Glutamatergic neuron (in vitro differentiated cells): ENCODE measurements at regions not wholly inside any gene's neighbourhood (a gene's known extent, or its start where the extent isn't known, plus 50 kb on each side); places are given as distances from the start of the nearest gene placed in this dataset.

Source experiments
- DNase-seq: peaks from one replicate; pipeline ENCODE4 v3.0.0; 2022
- H3K27ac Mint-ChIP-seq: one replicate; pipeline ENCODE4 v1.8.0; 2020; ENCODE audit warnings: mild to moderate bottlenecking, mixed read lengths, inconsistent platforms; ENCODE audit not compliant: unreplicated experiment
- H3K27me3 Mint-ChIP-seq: one replicate; pipeline ENCODE4 v1.8.0; 2020; ENCODE audit warnings: mild to moderate bottlenecking, moderate library complexity, mixed read lengths, inconsistent platforms; ENCODE audit not compliant: unreplicated experiment
- H3K36me3 Mint-ChIP-seq: one replicate; pipeline ENCODE4 v1.8.0; 2020; ENCODE audit warnings: mild to moderate bottlenecking, mixed read lengths, inconsistent platforms; ENCODE audit not compliant: unreplicated experiment
- H3K4me1 Mint-ChIP-seq: one replicate; pipeline ENCODE4 v1.8.0; 2020; ENCODE audit warnings: mild to moderate bottlenecking, low read depth, mixed read lengths, inconsistent platforms; ENCODE audit not compliant: unreplicated experiment
- H3K4me3 Mint-ChIP-seq: one replicate; pipeline ENCODE4 v1.8.0; 2020; ENCODE audit warnings: mild to moderate bottlenecking, mixed read lengths, inconsistent platforms; ENCODE audit not compliant: unreplicated experiment
- H3K9me3 Mint-ChIP-seq: one replicate; pipeline ENCODE4 v1.8.0; 2020; ENCODE audit warnings: mild to moderate bottlenecking, moderate library complexity, mixed read lengths, inconsistent platforms; ENCODE audit not compliant: unreplicated experiment
- TF ChIP-seq, protein P1 (sequence below): fragments of 200-600 bp; sonication (generic); IDR thresholded peaks from one replicate; pipeline ENCODE4 v1.5.0; 2021; ENCODE audit not compliant: partially characterized antibody, unreplicated experiment

DNA sequence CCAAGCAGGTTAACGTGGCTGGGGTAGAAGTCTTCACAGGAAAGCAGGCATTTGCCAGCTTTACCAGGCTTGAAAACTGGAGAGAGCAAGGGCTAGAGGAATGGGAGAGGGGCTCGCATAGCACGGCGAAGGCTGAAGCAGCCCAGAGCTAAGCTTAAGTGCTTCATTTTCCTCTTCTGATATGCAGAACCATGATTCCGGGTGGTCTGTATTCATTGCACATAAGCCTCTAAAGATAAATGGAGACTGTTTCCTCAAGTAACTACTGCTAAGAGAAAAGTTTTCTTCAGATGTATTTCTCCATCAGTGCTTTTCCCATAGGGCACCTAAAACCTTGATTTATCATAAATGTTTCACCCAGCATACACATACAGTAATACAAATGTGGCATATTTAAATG, 414.1 kb downstream of the MLLT3 start:
- H3K36me3 Mint-ChIP-seq, result no peaks in the 10 kb centered on the region
- H3K9me3 Mint-ChIP-seq, result no peaks in the 10 kb centered on the region
- no peaks in the 10 kb centered on the region for H3K27me3 Mint-ChIP-seq
- DNase-seq, result no peak
- TF ChIP-seq, protein P1, sequence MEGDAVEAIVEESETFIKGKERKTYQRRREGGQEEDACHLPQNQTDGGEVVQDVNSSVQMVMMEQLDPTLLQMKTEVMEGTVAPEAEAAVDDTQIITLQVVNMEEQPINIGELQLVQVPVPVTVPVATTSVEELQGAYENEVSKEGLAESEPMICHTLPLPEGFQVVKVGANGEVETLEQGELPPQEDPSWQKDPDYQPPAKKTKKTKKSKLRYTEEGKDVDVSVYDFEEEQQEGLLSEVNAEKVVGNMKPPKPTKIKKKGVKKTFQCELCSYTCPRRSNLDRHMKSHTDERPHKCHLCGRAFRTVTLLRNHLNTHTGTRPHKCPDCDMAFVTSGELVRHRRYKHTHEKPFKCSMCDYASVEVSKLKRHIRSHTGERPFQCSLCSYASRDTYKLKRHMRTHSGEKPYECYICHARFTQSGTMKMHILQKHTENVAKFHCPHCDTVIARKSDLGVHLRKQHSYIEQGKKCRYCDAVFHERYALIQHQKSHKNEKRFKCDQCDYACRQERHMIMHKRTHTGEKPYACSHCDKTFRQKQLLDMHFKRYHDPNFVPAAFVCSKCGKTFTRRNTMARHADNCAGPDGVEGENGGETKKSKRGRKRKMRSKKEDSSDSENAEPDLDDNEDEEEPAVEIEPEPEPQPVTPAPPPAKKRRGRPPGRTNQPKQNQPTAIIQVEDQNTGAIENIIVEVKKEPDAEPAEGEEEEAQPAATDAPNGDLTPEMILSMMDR, result no peak
- H3K27ac Mint-ChIP-seq, result no peak overlapping the region
- H3K4me3 Mint-ChIP-seq, result no peak overlapping the region
- H3K4me1 Mint-ChIP-seq, result no peaks in the 10 kb centered on the region

DNA sequence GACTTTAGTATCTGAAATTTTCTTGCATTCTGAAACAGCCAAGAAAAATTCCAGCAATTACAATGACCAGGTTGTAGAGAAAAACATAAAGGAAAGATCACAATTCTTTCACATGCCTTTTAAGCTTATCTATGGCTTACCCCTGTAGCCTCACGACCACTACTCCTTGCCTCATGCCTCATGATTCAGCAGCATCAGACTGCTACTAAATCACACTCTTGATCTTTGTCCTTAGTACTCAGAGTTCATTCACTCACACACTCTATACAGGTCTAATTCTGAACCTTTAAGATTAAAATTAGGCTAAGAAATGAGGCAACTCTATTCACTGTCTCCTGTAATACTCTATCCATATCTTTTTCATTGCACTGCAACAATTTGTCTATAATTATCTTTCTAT, 415.1 kb downstream of the MLLT3 start:
- Mint-ChIP-seq H3K4me1 (no peaks in the 10 kb centered on the region), H3K27ac (no peak overlapping the region), H3K36me3 (no peaks in the 10 kb centered on the region), H3K9me3 (no peaks in the 10 kb centered on the region), H3K27me3 (no peaks in the 10 kb centered on the region), H3K4me3 (no peak overlapping the region)
- DNase-seq, result no peak
- TF ChIP-seq, protein P1, result no peak

DNA sequence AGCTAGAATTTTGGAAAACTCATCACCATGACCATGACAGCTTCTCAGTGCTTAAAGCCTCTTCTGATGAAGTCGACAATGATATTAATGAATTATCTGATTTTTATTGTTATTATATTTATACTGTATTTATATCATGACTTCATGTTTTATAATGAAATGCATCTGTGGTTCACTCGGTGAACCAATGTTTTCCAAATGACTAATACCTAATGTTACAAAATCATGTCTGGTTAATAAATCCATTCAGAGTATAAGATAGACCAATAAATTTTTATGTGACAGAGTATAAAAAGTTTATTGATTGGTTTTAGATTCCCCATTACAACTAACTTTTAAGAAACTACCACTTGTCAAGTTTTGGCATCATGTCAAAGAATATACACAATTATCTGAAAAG, 416.5 kb downstream of the MLLT3 start:
- H3K4me1 Mint-ChIP-seq, result peaks cover 7% of the 10 kb centered on the region
- TF ChIP-seq, protein P1, result no peak
- H3K36me3 Mint-ChIP-seq, result no peaks in the 10 kb centered on the region
- no peak for DNase-seq
- H3K27me3 Mint-ChIP-seq, result no peaks in the 10 kb centered on the region
- H3K27ac Mint-ChIP-seq, result no peak overlapping the region
- H3K9me3 Mint-ChIP-seq, result no peaks in the 10 kb centered on the region
- H3K4me3 Mint-ChIP-seq, result no peak overlapping the region

DNA sequence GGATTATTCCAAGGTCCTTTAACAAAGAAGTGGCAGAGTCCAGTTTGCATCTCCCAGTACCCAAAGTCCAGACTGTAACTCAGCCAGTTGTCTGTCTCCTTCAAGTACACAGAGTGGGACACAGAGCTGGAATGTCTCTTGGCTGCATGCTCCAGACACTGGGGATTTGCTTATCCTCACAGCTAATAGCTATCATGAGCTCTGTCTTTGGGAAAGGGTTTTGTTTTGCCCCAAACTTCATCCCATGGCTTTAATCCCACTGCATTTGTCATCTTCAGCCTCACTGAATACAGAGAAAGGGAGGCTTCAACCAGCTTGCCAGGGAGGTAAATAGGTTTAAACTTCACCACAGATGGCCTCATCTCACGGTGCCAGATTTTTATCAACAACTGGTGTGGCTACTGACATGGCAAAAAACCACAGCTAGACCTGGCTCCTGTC, 412.2 kb upstream of the SLC24A2 start:
- peaks cover 11% of the 10 kb centered on the region for H3K4me1 Mint-ChIP-seq

DNA sequence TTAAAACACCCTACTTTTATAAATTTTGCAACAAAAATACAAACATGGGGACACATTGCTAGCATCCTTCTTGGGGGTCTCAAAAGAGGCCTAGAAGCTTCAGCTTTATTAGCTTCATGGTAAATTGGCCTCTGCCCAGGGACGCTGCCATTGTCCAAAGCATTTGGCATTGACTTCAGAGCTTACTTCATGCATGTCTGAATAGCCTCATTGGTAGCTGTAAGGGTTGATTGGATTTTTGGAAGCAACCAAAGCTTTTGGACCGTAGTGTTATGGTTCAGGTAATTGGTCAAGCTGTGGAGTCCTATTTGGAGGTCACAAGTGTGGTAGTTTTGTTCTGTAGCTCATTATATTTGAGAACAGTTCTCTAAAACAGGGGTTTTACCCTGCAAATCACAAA, 411.7 kb upstream of the SLC24A2 start:
- H3K27me3 Mint-ChIP-seq, result no peaks in the 10 kb centered on the region
- H3K4me3 Mint-ChIP-seq, result no peak overlapping the region
- DNase-seq, result no peak
- TF ChIP-seq, protein P1, result no peak
- H3K36me3 Mint-ChIP-seq, result peaks cover 2% of the 10 kb centered on the region
- H3K9me3 Mint-ChIP-seq, result no peaks in the 10 kb centered on the region
- peaks cover 11% of the 10 kb centered on the region for H3K4me1 Mint-ChIP-seq
- H3K27ac Mint-ChIP-seq, result no peak overlapping the region

More for the DNA sequence above, 412.2 kb upstream of the SLC24A2 start:
- TF ChIP-seq, protein P1, result no peak
- no peak for DNase-seq
- Mint-ChIP-seq H3K36me3 (no peaks in the 10 kb centered on the region), H3K27me3 (no peaks in the 10 kb centered on the region), H3K4me3 (no peak overlapping the region), H3K9me3 (no peaks in the 10 kb centered on the region), H3K27ac (no peak overlapping the region)
